ENCODE measurements at regions not wholly inside any gene's neighbourhood (a gene's known extent, or its start where the extent isn't known, plus 50 kb on each side); places are given as distances from the start of the nearest gene placed in this dataset.

GRCh38 chr21:35204125-35204524 is 155.0 kb upstream of the RUNX1 start:
- no peak overlapping the region for H3K4me3 ChIP-seq (ENCODE audit: low read depth, low read length)
- TF ChIP-seq, protein P1, sequence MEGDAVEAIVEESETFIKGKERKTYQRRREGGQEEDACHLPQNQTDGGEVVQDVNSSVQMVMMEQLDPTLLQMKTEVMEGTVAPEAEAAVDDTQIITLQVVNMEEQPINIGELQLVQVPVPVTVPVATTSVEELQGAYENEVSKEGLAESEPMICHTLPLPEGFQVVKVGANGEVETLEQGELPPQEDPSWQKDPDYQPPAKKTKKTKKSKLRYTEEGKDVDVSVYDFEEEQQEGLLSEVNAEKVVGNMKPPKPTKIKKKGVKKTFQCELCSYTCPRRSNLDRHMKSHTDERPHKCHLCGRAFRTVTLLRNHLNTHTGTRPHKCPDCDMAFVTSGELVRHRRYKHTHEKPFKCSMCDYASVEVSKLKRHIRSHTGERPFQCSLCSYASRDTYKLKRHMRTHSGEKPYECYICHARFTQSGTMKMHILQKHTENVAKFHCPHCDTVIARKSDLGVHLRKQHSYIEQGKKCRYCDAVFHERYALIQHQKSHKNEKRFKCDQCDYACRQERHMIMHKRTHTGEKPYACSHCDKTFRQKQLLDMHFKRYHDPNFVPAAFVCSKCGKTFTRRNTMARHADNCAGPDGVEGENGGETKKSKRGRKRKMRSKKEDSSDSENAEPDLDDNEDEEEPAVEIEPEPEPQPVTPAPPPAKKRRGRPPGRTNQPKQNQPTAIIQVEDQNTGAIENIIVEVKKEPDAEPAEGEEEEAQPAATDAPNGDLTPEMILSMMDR (IDR thresholded peaks at IDR 0.05; ENCODE audit: low read depth, low read length, missing control alignments), result no peak
- DNase-seq (ENCODE audit: low read depth), result no peak
- in situ Hi-C loops (cut with HindIII; ENCODE audit: low sequenced_read_pairs), result no loop called here

GRCh38 chr21:35203093-35203977 is 154.2 kb upstream of the RUNX1 start:
- H3K4me3 ChIP-seq (ENCODE audit: low read depth, low read length), result no peak overlapping the region
- DNase-seq (ENCODE audit: low read depth), result no peak
- TF ChIP-seq, protein P1 (IDR thresholded peaks at IDR 0.05; ENCODE audit: low read depth, low read length, missing control alignments), result no peak
- in situ Hi-C loops (cut with HindIII; ENCODE audit: low sequenced_read_pairs), result no loop called here

GRCh38 chr21:35202431-35202830 is 153.3 kb upstream of the RUNX1 start:
- no peak for DNase-seq (ENCODE audit: low read depth)
- no peak overlapping the region for H3K4me3 ChIP-seq (ENCODE audit: low read depth, low read length)
- in situ Hi-C loops (cut with HindIII; ENCODE audit: low sequenced_read_pairs), result no loop called here
- TF ChIP-seq, protein P1 (IDR thresholded peaks at IDR 0.05; ENCODE audit: low read depth, low read length, missing control alignments), result no peak

DNA sequence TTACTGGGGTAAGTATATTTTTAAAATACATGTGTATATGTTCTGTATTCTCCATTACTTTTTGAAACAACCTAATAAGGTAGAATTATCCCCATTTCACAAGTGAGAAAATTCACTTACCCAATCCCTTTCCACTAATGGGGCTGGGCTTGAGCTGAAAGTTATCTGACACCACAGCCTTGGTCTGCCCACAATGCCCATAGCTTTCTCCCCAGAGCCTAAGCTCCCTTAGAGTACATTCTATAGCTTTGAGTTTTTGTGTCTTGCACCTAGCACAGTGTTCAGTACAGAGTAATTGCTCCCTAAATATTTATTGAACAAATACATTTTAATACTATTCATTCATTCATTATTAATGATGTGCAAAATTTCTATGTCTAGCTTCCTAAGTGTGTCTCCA is 152.7 kb upstream of the RUNX1 start:
- no peak overlapping the region for H3K4me3 ChIP-seq (ENCODE audit: low read depth, low read length)
- DNase-seq (ENCODE audit: low read depth), result no peak
- in situ Hi-C loops (cut with HindIII; ENCODE audit: low sequenced_read_pairs), result no loop called here
- TF ChIP-seq, protein P1 (IDR thresholded peaks at IDR 0.05; ENCODE audit: low read depth, low read length, missing control alignments), result no peak

DNA sequence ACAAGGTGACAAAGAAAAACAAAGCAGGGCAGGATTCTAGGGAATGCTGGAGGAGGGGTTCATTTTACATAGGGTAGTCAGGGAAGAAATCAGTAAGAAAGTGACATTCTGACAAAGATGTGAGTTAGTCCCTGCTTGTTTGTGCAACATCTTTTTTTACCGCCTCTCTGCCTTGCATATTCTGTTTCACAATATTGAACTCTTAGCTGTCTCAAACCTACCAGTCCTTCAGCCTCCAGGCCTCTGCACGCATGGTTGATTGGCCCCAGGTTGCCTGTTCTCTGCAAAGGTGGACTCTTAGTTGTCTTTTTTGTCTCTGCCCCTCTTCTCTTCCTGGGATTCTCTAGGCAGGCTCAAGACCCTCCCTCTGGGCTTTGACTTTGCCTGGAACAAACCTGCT is 152.2 kb upstream of the RUNX1 start:
- TF ChIP-seq, protein P1 (IDR thresholded peaks at IDR 0.05; ENCODE audit: low read depth, low read length, missing control alignments), result no peak
- no peak for DNase-seq (ENCODE audit: low read depth)
- no peak overlapping the region for H3K4me3 ChIP-seq (ENCODE audit: low read depth, low read length)
- in situ Hi-C loops (cut with HindIII; ENCODE audit: low sequenced_read_pairs), result no loop called here

- in situ Hi-C loops (cut with HindIII; ENCODE audit: low sequenced_read_pairs), result no loop called here
- no peak for DNase-seq (ENCODE audit: low read depth)
- TF ChIP-seq, protein P1 (IDR thresholded peaks at IDR 0.05; ENCODE audit: low read depth, low read length, missing control alignments), result no peak
- H3K4me3 ChIP-seq (ENCODE audit: low read depth, low read length), result no peak overlapping the region
These were observed 150.6 kb upstream of the RUNX1 start for GRCh38 chr21:35199733-35200015.
